ENCODE measurements at regions not wholly inside any gene's neighbourhood (a gene's known extent, or its start where the extent isn't known, plus 50 kb on each side); places are given as distances from the start of the nearest gene placed in this dataset.

GRCh38 chr12:19054035-19054434 lies 75.5 kb upstream of the PLEKHA5 start:
- H3K27me3 Mint-ChIP-seq (ENCODE audit: low read depth in 2 of 2) = no peaks in the 10 kb centered on the region
- Histone ChIP-seq H3K36me3 (ENCODE audit: control insufficient read depth, insufficient read depth, low read length) (no peaks in the 10 kb centered on the region), H3K4me3 (ENCODE audit: low read length) (no peak overlapping the region), H3K4me1 (ENCODE audit: control insufficient read depth, insufficient read depth, low read length) (no peaks in the 10 kb centered on the region), H3K27ac (ENCODE audit: low read length) (no peak overlapping the region), H3K27me3 (ENCODE audit: control insufficient read depth, insufficient read depth, low read length) (no peaks in the 10 kb centered on the region), H3K9me3 (ENCODE audit: control insufficient read depth, insufficient read depth, low read length) (no peaks in the 10 kb centered on the region)
- H3K4me3 Mint-ChIP-seq = no peak overlapping the region
- 83% methylated on average over 1 of the region's 1 CpG for WGBS (ENCODE audit: insufficient coverage)
- H3K4me1 Mint-ChIP-seq = peaks cover 19 to 27% of the 10 kb centered on the region in 2 donors
- DNase-seq (no peak), ATAC-seq (no peak)
- no peak for TF ChIP-seq CTCF (IDR thresholded peaks at IDR 0.05)
- intact Hi-C loops (cut with micrococcal nuclease) = no loop called here
- no peak overlapping the region for H3K27ac Mint-ChIP-seq
- H3K9me3 Mint-ChIP-seq = peaks cover 0 to 2% of the 10 kb centered on the region in 2 donors
- H3K36me3 Mint-ChIP-seq = no peaks in the 10 kb centered on the region

GRCh38 chr12:19055589-19055988 lies 73.9 kb upstream of the PLEKHA5 start:
- 88% methylated on average over 4 of the region's 4 CpGs for WGBS (ENCODE audit: insufficient coverage)
- peaks cover 0 to 2% of the 10 kb centered on the region in 2 donors for H3K9me3 Mint-ChIP-seq
- ATAC-seq = no peak
- intact Hi-C loops (cut with micrococcal nuclease) = no loop called here
- Histone ChIP-seq H3K4me3 (ENCODE audit: low read length) (no peak overlapping the region), H3K4me1 (ENCODE audit: control insufficient read depth, insufficient read depth, low read length) (no peaks in the 10 kb centered on the region), H3K27me3 (ENCODE audit: control insufficient read depth, insufficient read depth, low read length) (no peaks in the 10 kb centered on the region), H3K36me3 (ENCODE audit: control insufficient read depth, insufficient read depth, low read length) (no peaks in the 10 kb centered on the region), H3K9me3 (ENCODE audit: control insufficient read depth, insufficient read depth, low read length) (no peaks in the 10 kb centered on the region), H3K27ac (ENCODE audit: low read length) (no peak overlapping the region)
- DNase-seq = no peak
- H3K36me3 Mint-ChIP-seq = no peaks in the 10 kb centered on the region
- H3K27me3 Mint-ChIP-seq (ENCODE audit: low read depth in 2 of 2) = no peaks in the 10 kb centered on the region
- H3K27ac Mint-ChIP-seq = peak overlapping the region in 1 of 2 donors; percentile 43
- H3K4me3 Mint-ChIP-seq = no peak overlapping the region
- peaks cover 18 to 27% of the 10 kb centered on the region in 2 donors for H3K4me1 Mint-ChIP-seq
- no peak for TF ChIP-seq CTCF (IDR thresholded peaks at IDR 0.05)

GRCh38 chr12:19058235-19059021 lies 71.1 kb upstream of the PLEKHA5 start:
- H3K36me3 Mint-ChIP-seq = no peaks in the 10 kb centered on the region
- H3K4me3 ChIP-seq (ENCODE audit: low read length) = no peak overlapping the region
- no peak for TF ChIP-seq CTCF (IDR thresholded peaks at IDR 0.05)

GRCh38 chr12:19064713-19065112 lies 64.8 kb upstream of the PLEKHA5 start:
- 41% methylated on average over 2 of the region's 2 CpGs for WGBS (ENCODE audit: insufficient coverage)

More at GRCh38 chr12:19058235-19059021, 71.1 kb upstream of the PLEKHA5 start:
- Histone ChIP-seq H3K27ac (ENCODE audit: low read length) (no peak overlapping the region), H3K9me3 (ENCODE audit: control insufficient read depth, insufficient read depth, low read length) (no peaks in the 10 kb centered on the region), H3K27me3 (ENCODE audit: control insufficient read depth, insufficient read depth, low read length) (no peaks in the 10 kb centered on the region), H3K4me1 (ENCODE audit: control insufficient read depth, insufficient read depth, low read length) (no peaks in the 10 kb centered on the region), H3K36me3 (ENCODE audit: control insufficient read depth, insufficient read depth, low read length) (no peaks in the 10 kb centered on the region)
- intact Hi-C loops (cut with micrococcal nuclease) = no loop called here
- WGBS (ENCODE audit: insufficient coverage) = 70% methylated on average over 4 of the region's 5 CpGs
- no peak for ATAC-seq
- Mint-ChIP-seq H3K27me3 (ENCODE audit: low read depth in 2 of 2) (no peaks in the 10 kb centered on the region), H3K4me3 (no peak overlapping the region), H3K4me1 (peaks cover 10 to 26% of the 10 kb centered on the region in 2 donors), H3K9me3 (peaks cover 0 to 2% of the 10 kb centered on the region in 2 donors), H3K27ac (no peak overlapping the region)
- no peak for DNase-seq

More at GRCh38 chr12:19064713-19065112, 64.8 kb upstream of the PLEKHA5 start:
- Histone ChIP-seq H3K27me3 (ENCODE audit: control insufficient read depth, insufficient read depth, low read length) (no peaks in the 10 kb centered on the region), H3K4me1 (ENCODE audit: control insufficient read depth, insufficient read depth, low read length) (no peaks in the 10 kb centered on the region), H3K27ac (ENCODE audit: low read length) (no peak overlapping the region), H3K4me3 (ENCODE audit: low read length) (no peak overlapping the region), H3K36me3 (ENCODE audit: control insufficient read depth, insufficient read depth, low read length) (no peaks in the 10 kb centered on the region), H3K9me3 (ENCODE audit: control insufficient read depth, insufficient read depth, low read length) (no peaks in the 10 kb centered on the region)
- no peaks in the 10 kb centered on the region for H3K9me3 Mint-ChIP-seq
- H3K27ac Mint-ChIP-seq = no peak overlapping the region
- H3K4me3 Mint-ChIP-seq = no peak overlapping the region
- TF ChIP-seq CTCF (IDR thresholded peaks at IDR 0.05) = no peak
- no peaks in the 10 kb centered on the region for H3K27me3 Mint-ChIP-seq (ENCODE audit: low read depth in 2 of 2)
- peaks cover 0 to 10% of the 10 kb centered on the region in 2 donors for H3K4me1 Mint-ChIP-seq
- intact Hi-C loops (cut with micrococcal nuclease) = no loop called here
- DNase-seq (no peak), ATAC-seq (peak in 1 of 3 donors; percentile 10)
- H3K36me3 Mint-ChIP-seq = no peaks in the 10 kb centered on the region

Measured in natural killer cell (primary cell).